A673 (cell line): ENCODE measurements at regions not wholly inside any gene's neighbourhood (a gene's known extent, or its start where the extent isn't known, plus 50 kb on each side); places are given as distances from the start of the nearest gene placed in this dataset.

ENCODE experiments used
- BruUV-seq: library from RNA; stranded (reverse); fragments of 400-500 nt; replicated peaks from 2 replicates; lab custom pipeline; 2021; lab: Mats Ljungman, UMichigan
- CTCF ChIA-PET: fragments of 300-600 bp; sonication (Branson Sonifier 250); formaldehyde crosslinking; loops from one replicate; lab custom pipeline; 2022; ENCODE audit warnings: antibody characterized with exemption; lab: Charles Lee
- POLR2A ChIA-PET: fragments of 300-600 bp; sonication (Branson Sonifier 250); formaldehyde crosslinking; loops from one replicate; lab custom pipeline; 2022; ENCODE audit warnings: antibody characterized with exemption; ENCODE audit not compliant: low non-redundant PET; lab: Charles Lee
- DNase-seq: peaks from one replicate; pipeline ENCODE4 v3.0.0-alpha.2; 2015; ENCODE audit warnings: low spot score
- H3K27ac ChIP-seq: fragments of 200-600 bp; sonication (generic); 2 replicates; pipeline ENCODE4 v1.5.1; 2016; ENCODE audit warnings: mixed run types, low read depth, mild to moderate bottlenecking, mixed read lengths, antibody characterized with exemption, low read length; ENCODE audit not compliant: poor library complexity, severe bottlenecking
- H3K27me3 ChIP-seq: fragments of 200-600 bp; sonication (generic); replicated peaks from 2 replicates; pipeline ENCODE4 v1.6.1; 2017; ENCODE audit warnings: mixed run types, low read depth, mild to moderate bottlenecking, mixed read lengths, antibody characterized with exemption, low read length; ENCODE audit not compliant: insufficient read depth, poor library complexity
- H3K36me3 ChIP-seq: fragments of 200-600 bp; sonication (generic); 2 replicates; pipeline ENCODE4 v1.6.1; 2016; ENCODE audit warnings: mixed run types, mild to moderate bottlenecking, mixed read lengths, antibody characterized with exemption, low read length; ENCODE audit not compliant: insufficient read depth, poor library complexity, severe bottlenecking
- H3K4me1 ChIP-seq: fragments of 200-600 bp; sonication (generic); 2 replicates; pipeline ENCODE4 v1.6.1; 2017; ENCODE audit warnings: mixed run types, mild to moderate bottlenecking, mixed read lengths, antibody characterized with exemption, low read length; ENCODE audit not compliant: insufficient read depth, poor library complexity, severe bottlenecking
- H3K4me3 ChIP-seq: fragments of 200-600 bp; sonication (generic); 2 replicates; pipeline ENCODE4 v1.5.1; 2016; ENCODE audit warnings: low read depth, mixed run types, mild to moderate bottlenecking, mixed read lengths, low read length; ENCODE audit not compliant: poor library complexity, severe bottlenecking
- H3K9me3 ChIP-seq: fragments of 200-600 bp; sonication (generic); 2 replicates; pipeline ENCODE4 v1.6.1; 2016; ENCODE audit warnings: mixed run types, low read depth, mild to moderate bottlenecking, mixed read lengths, antibody characterized with exemption, low read length; ENCODE audit not compliant: poor library complexity, severe bottlenecking
- EZH2 ChIP-seq: fragments of 200-600 bp; sonication (generic); IDR thresholded peaks from 2 replicates; pipeline ENCODE4 v1.6.1; 2017; ENCODE audit warnings: borderline replicate concordance, low read depth, mild to moderate bottlenecking, mixed read lengths, antibody characterized with exemption, low read length; ENCODE audit not compliant: poor library complexity, severe bottlenecking
- intact Hi-C: fragments of 100-400 bp; cut with micrococcal nuclease; formaldehyde crosslinking; loops from one replicate; pipeline ENCODE4 v1.10.0; 2022; ENCODE audit not compliant: unreplicated experiment
- TF ChIP-seq, protein P1 (sequence below): fragments of 300-800, 200-600 bp; sonication (generic); conservative IDR thresholded peaks from 2 replicates; pipeline ENCODE4 v1.5.1; 2017; ENCODE audit warnings: low read depth, mild to moderate bottlenecking, antibody characterized with exemption, low read length, moderate library complexity, mixed read lengths

DNA sequence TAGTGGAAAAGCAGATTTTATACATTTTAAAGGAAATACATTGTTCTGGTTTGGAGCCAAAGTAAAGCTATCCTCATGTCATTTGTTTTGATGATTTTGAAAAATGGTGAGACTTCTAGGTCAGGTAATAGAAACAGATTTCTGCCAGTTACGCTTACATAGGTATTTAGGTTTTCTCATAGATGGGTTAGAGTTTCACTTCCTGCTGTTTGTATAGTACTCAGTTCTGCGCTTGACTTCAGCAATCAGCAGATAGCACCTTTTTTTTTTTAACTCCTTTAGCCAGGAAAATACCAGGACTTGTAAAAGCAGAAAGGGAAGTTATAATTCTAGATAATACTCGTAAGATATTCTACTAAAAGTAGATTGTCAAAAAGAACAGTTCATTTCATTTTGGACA, 209.8 kb upstream of the POM121L12 start:
- BruUV-seq: no TSS peak
- Histone ChIP-seq H3K9me3 (peaks cover 42% of the 10 kb centered on the region), H3K27me3 (no peaks in the 10 kb centered on the region), H3K27ac (no peak overlapping the region), H3K4me1 (no peaks in the 10 kb centered on the region), H3K36me3 (no peaks in the 10 kb centered on the region), H3K4me3 (no peak overlapping the region)
- intact Hi-C loops: no loop called here
- no peak for TF ChIP-seq EZH2
- POLR2A ChIA-PET: no interaction called here
- DNase-seq: no peak
- CTCF ChIA-PET: no interaction called here

DNA sequence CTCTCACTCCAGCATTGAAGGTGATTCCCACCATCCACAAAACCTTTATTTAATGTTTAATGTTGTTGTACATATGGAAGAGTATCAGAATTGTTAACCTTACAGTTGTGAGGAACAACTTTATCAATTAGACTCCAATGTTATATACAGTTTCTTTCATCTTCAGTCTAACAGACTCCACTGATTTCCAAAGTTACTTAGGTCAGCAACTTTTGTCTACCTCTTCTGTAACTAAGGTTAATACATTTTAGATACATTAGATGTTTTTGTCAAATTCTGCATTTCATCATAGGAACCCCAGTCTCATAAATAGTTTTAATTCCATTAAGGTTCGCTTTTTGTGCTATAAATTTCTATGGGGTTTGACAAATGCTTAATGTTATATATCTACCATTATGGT, 223.9 kb upstream of the POM121L12 start:
- CTCF ChIA-PET: no interaction called here
- no peak for DNase-seq
- no peak overlapping the region for H3K4me3 ChIP-seq
- no peak overlapping the region for H3K27ac ChIP-seq
- no peak for TF ChIP-seq EZH2
- TF ChIP-seq, protein P1, sequence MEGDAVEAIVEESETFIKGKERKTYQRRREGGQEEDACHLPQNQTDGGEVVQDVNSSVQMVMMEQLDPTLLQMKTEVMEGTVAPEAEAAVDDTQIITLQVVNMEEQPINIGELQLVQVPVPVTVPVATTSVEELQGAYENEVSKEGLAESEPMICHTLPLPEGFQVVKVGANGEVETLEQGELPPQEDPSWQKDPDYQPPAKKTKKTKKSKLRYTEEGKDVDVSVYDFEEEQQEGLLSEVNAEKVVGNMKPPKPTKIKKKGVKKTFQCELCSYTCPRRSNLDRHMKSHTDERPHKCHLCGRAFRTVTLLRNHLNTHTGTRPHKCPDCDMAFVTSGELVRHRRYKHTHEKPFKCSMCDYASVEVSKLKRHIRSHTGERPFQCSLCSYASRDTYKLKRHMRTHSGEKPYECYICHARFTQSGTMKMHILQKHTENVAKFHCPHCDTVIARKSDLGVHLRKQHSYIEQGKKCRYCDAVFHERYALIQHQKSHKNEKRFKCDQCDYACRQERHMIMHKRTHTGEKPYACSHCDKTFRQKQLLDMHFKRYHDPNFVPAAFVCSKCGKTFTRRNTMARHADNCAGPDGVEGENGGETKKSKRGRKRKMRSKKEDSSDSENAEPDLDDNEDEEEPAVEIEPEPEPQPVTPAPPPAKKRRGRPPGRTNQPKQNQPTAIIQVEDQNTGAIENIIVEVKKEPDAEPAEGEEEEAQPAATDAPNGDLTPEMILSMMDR: no peak
- H3K9me3 ChIP-seq: peaks cover 55% of the 10 kb centered on the region
- H3K4me1 ChIP-seq: no peaks in the 10 kb centered on the region
- intact Hi-C loops: no loop called here
- POLR2A ChIA-PET: no interaction called here
- no peaks in the 10 kb centered on the region for H3K27me3 ChIP-seq
- BruUV-seq: no TSS peak
- H3K36me3 ChIP-seq: no peaks in the 10 kb centered on the region

DNA sequence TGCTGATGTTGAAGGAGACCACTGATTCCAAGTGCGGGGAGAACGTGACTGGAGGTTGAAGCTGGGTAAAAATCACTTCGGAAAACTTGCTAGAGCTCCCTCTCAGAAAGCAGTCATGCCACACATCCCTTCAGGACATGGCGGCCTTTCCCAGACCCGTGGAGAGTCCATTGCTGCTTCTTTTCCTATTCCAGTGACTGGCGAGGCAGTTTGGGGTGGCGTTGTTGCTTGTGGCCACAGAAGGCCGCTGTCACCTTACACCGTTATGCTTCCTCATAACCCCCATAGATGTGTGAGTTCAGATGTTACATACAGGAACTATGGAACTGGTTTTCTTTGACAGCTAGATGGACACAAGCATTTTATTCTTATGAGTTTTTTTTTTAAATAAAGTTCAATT, 235.6 kb upstream of the POM121L12 start:
- H3K27me3 ChIP-seq: no peaks in the 10 kb centered on the region
- POLR2A ChIA-PET: no interaction called here
- CTCF ChIA-PET: no interaction called here
- DNase-seq: no peak
- no peak overlapping the region for H3K4me3 ChIP-seq
- no peaks in the 10 kb centered on the region for H3K36me3 ChIP-seq
- H3K4me1 ChIP-seq: no peaks in the 10 kb centered on the region
- intact Hi-C loops: no loop called here
- H3K9me3 ChIP-seq: peaks cover 30% of the 10 kb centered on the region
- H3K27ac ChIP-seq: no peak overlapping the region
- no TSS peak for BruUV-seq
- TF ChIP-seq, protein P1: no peak
- no peak for TF ChIP-seq EZH2

DNA sequence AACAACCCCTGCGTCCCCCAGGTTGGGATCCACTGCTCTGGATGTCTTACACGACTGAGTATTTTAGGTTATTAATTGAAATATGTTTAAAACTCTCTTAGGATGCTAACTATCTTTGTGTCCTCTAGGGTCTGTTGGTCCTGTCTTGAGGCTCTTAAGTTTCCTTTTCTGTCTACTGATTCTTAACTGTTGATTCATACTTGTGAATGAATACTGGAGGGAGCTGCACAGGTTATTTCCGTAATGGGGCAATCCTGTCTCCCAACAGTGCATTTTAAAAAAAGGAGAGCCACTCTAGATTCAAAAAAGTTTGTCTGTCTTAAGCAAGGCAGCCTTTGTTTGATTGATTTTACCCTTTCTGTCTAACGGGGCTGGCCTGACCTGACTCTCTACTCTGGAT, 237.6 kb upstream of the POM121L12 start:
- H3K4me3 ChIP-seq: no peak overlapping the region
- ChIA-PET CTCF (no interaction called here), POLR2A (no interaction called here)
- TF ChIP-seq, protein P1: no peak
- no peak for TF ChIP-seq EZH2
- H3K27me3 ChIP-seq: no peaks in the 10 kb centered on the region
- BruUV-seq: no TSS peak
- H3K27ac ChIP-seq: no peak overlapping the region
- H3K36me3 ChIP-seq: no peaks in the 10 kb centered on the region
- no peak for DNase-seq
- no peaks in the 10 kb centered on the region for H3K4me1 ChIP-seq
- peaks cover 39% of the 10 kb centered on the region for H3K9me3 ChIP-seq
- intact Hi-C loops: no loop called here
